ENCODE measurements at regions not wholly inside any gene's neighbourhood (a gene's known extent, or its start where the extent isn't known, plus 50 kb on each side); places are given as distances from the start of the nearest gene placed in this dataset.

GRCh38 chr5:58088941-58089340 lies 370.9 kb downstream of the PLK2 start:
- TF ChIP-seq ARNT (IDR thresholded peaks at IDR 0.05), result no peak
- TF ChIP-seq FOXK2 (IDR thresholded peaks at IDR 0.05), result no peak
- TF ChIP-seq ELF4 (IDR thresholded peaks at IDR 0.05), result no peak
- no peak for TF ChIP-seq SUZ12 (IDR thresholded peaks at IDR 0.05)
- TF ChIP-seq NFRKB (IDR thresholded peaks at IDR 0.05), result no peak
- no peak for TF ChIP-seq SP1 (IDR thresholded peaks at IDR 0.05)
- no peak for TF ChIP-seq BHLHE40 (IDR thresholded peaks at IDR 0.05; ENCODE audit: borderline replicate concordance)
- no peak for TF ChIP-seq ZNF384 (IDR thresholded peaks at IDR 0.05)
- TF ChIP-seq, protein P1, sequence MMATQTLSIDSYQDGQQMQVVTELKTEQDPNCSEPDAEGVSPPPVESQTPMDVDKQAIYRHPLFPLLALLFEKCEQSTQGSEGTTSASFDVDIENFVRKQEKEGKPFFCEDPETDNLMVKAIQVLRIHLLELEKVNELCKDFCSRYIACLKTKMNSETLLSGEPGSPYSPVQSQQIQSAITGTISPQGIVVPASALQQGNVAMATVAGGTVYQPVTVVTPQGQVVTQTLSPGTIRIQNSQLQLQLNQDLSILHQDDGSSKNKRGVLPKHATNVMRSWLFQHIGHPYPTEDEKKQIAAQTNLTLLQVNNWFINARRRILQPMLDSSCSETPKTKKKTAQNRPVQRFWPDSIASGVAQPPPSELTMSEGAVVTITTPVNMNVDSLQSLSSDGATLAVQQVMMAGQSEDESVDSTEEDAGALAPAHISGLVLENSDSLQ (IDR thresholded peaks at IDR 0.05), result no peak
- no peak for TF ChIP-seq TARDBP (IDR thresholded peaks at IDR 0.05)
- no peak for TF ChIP-seq FOXM1 (IDR thresholded peaks at IDR 0.05; ENCODE audit: borderline replicate concordance)
- TF ChIP-seq CTBP1 (IDR thresholded peaks at IDR 0.05; ENCODE audit: borderline replicate concordance), result no peak
- TF ChIP-seq LEF1 (IDR thresholded peaks at IDR 0.05; ENCODE audit: borderline replicate concordance), result no peak
